ENCODE measurements at regions not wholly inside any gene's neighbourhood (a gene's known extent, or its start where the extent isn't known, plus 50 kb on each side); places are given as distances from the start of the nearest gene placed in this dataset.

GRCh38 chr5:115414406-115415142 lies 118.1 kb upstream of the CCDC112 start (continued):
- TF ChIP-seq, protein P1, sequence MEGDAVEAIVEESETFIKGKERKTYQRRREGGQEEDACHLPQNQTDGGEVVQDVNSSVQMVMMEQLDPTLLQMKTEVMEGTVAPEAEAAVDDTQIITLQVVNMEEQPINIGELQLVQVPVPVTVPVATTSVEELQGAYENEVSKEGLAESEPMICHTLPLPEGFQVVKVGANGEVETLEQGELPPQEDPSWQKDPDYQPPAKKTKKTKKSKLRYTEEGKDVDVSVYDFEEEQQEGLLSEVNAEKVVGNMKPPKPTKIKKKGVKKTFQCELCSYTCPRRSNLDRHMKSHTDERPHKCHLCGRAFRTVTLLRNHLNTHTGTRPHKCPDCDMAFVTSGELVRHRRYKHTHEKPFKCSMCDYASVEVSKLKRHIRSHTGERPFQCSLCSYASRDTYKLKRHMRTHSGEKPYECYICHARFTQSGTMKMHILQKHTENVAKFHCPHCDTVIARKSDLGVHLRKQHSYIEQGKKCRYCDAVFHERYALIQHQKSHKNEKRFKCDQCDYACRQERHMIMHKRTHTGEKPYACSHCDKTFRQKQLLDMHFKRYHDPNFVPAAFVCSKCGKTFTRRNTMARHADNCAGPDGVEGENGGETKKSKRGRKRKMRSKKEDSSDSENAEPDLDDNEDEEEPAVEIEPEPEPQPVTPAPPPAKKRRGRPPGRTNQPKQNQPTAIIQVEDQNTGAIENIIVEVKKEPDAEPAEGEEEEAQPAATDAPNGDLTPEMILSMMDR (conservative IDR thresholded peaks at IDR 0.05; ENCODE audit: low read depth, low read length) = no peak

DNA sequence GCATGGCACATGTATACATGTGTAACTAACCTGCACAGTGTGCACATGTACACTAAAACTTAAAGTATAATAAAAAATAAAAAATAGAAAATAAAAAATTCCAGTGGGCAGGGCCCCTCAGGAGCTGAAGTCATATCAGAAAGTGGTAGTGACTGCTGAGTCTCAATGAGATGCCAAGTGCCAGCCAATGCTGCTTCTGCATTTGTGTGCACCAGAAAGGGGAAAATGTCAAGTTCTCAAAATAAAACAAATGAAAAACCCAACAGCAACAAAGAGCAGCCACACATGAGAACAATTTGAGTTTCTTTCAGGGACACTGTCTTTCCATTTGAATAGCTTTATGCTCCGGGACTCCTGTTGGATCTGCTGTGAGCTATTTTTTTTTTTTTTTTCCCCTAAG lies 117.2 kb upstream of the CCDC112 start:
- Histone ChIP-seq H2AFZ (replicated peaks; ENCODE audit: low read length, poor library complexity) (no peak overlapping the region), H3K36me3 (ENCODE audit: control insufficient read depth, insufficient read depth, low read length) (no peaks in the 10 kb centered on the region), H2BK5ac (ENCODE audit: low read depth, low read length, poor library complexity, severe bottlenecking) (no peak overlapping the region), H3K4me2 (ENCODE audit: low read depth, low read length) (no peak overlapping the region), H3K27ac (ENCODE audit: insufficient read depth, low read length) (no peak overlapping the region), H3K27me3 (ENCODE audit: control insufficient read depth, insufficient read depth, low read length) (no peaks in the 10 kb centered on the region), H2BK120ac (ENCODE audit: low read depth, low read length) (no peak overlapping the region), H2AK9ac (replicated peaks; ENCODE audit: low read depth, low read length, poor library complexity) (no peak overlapping the region), H3K79me1 (ENCODE audit: low read depth in 1 of 2, low read length in 2 of 2) (no peaks in the 10 kb centered on the region), H2BK15ac (ENCODE audit: low read depth, low read length) (no peak overlapping the region), H3K9ac (ENCODE audit: low read depth, low read length) (no peak overlapping the region), H3K9me1 (ENCODE audit: insufficient read depth, low read length) (peaks cover 8% of the 10 kb centered on the region), H3K14ac (replicated peaks; ENCODE audit: low read depth, low read length) (no peak overlapping the region), H3K9me3 (ENCODE audit: control insufficient read depth, insufficient read depth, low read length) (no peaks in the 10 kb centered on the region), H2AK5ac (ENCODE audit: low read depth, low read length) (no peak overlapping the region), H3K4me1 (ENCODE audit: control insufficient read depth, insufficient read depth, low read length) (peaks cover 10% of the 10 kb centered on the region), H4K5ac (ENCODE audit: low read depth, low read length) (no peak overlapping the region), H3K4me3 (ENCODE audit: insufficient read depth, low read depth, low read length) (no peak overlapping the region), H3K4ac (ENCODE audit: low read depth, low read length) (no peak overlapping the region), H4K20me1 (ENCODE audit: insufficient read depth, low read length) (no peaks in the 10 kb centered on the region), H4K91ac (ENCODE audit: insufficient read depth, low read depth, low read length) (no peak overlapping the region), H3K56ac (ENCODE audit: extremely low read depth, insufficient read depth, low read length) (no peak overlapping the region), H3K18ac (ENCODE audit: low read depth, low read length) (no peak overlapping the region; the same call in 1 of the 2 replicates), H2BK20ac (ENCODE audit: low read depth, low read length) (no peak overlapping the region), H4K8ac (ENCODE audit: low read depth in 2 of 2, low read length in 2 of 2) (no peak overlapping the region), H3K23ac (ENCODE audit: low read depth, low read length) (no peak overlapping the region)
- no peak for DNase-seq
- no CpG with 5 or more reads among the region's 1 CpG for WGBS, 2 experiments (ENCODE audit: extremely low coverage in 2 of 2, insufficient read length in 1 of 2)
- in situ Hi-C loops (cut with MboI; ENCODE audit: low sequenced_read_pairs) = no loop called here
- dilution Hi-C loops (cut with HindIII; ENCODE audit: low sequenced_read_pairs, unreplicated experiment) = no loop called here
- BruUV-seq (replicated peaks) = no TSS peak
- ATAC-seq (ENCODE audit: low read depth) = no peak
- CTCF ChIA-PET = interaction anchor here (0.6 kb wide), 1 partner anchor 97 kb away, joined by 3 read pairs; no protein-coding TSS in a partner anchor
- intact Hi-C loops (cut with micrococcal nuclease) = no loop called here
- POLR2A ChIA-PET (ENCODE audit: unreplicated experiment) = interaction anchor here (0.6 kb wide), 1 partner anchor 213 kb away, joined by 3 read pairs; no protein-coding TSS in a partner anchor
- no peak for TF ChIP-seq FOS (IDR thresholded peaks at IDR 0.05; ENCODE audit: low read depth, low read length)
- TF ChIP-seq MAZ (IDR thresholded peaks at IDR 0.05; ENCODE audit: borderline replicate concordance, low read depth, low read length) = no peak
- TF ChIP-seq BHLHE40 (IDR thresholded peaks at IDR 0.05; ENCODE audit: low read depth, low read length) = no peak
- TF ChIP-seq RCOR1 (IDR thresholded peaks at IDR 0.05; ENCODE audit: insufficient replicate concordance, low read length) = no peak
- no peak for TF ChIP-seq CHD1 (IDR thresholded peaks at IDR 0.05; ENCODE audit: low read depth, low read length)
- no peak for TF ChIP-seq MXI1 (IDR thresholded peaks at IDR 0.05; ENCODE audit: borderline replicate concordance, low read depth, low read length)
- no peak for TF ChIP-seq MAFK (IDR thresholded peaks at IDR 0.05; ENCODE audit: low read depth, low read length)
- TF ChIP-seq NFE2L2 (IDR thresholded peaks at IDR 0.05; ENCODE audit: low read depth, low read length) = no peak
- TF ChIP-seq, protein P2, sequence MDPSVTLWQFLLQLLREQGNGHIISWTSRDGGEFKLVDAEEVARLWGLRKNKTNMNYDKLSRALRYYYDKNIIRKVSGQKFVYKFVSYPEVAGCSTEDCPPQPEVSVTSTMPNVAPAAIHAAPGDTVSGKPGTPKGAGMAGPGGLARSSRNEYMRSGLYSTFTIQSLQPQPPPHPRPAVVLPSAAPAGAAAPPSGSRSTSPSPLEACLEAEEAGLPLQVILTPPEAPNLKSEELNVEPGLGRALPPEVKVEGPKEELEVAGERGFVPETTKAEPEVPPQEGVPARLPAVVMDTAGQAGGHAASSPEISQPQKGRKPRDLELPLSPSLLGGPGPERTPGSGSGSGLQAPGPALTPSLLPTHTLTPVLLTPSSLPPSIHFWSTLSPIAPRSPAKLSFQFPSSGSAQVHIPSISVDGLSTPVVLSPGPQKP (IDR thresholded peaks at IDR 0.05; ENCODE audit: borderline replicate concordance, low read depth, low read length) = no peak
- no peak for TF ChIP-seq RFX5 (IDR thresholded peaks at IDR 0.05; ENCODE audit: low read depth, low read length)
- TF ChIP-seq POLR2A (IDR thresholded peaks at IDR 0.05; ENCODE audit: low read depth, low read length) = no peak
- TF ChIP-seq CEBPB (IDR thresholded peaks at IDR 0.05; ENCODE audit: low read depth, low read length) = no peak
- TF ChIP-seq, protein P3, sequence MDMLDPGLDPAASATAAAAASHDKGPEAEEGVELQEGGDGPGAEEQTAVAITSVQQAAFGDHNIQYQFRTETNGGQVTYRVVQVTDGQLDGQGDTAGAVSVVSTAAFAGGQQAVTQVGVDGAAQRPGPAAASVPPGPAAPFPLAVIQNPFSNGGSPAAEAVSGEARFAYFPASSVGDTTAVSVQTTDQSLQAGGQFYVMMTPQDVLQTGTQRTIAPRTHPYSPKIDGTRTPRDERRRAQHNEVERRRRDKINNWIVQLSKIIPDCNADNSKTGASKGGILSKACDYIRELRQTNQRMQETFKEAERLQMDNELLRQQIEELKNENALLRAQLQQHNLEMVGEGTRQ (IDR thresholded peaks at IDR 0.05; ENCODE audit: low read depth, low read length) = no peak

Data from IMR-90 (cell line).